Liver (tissue), 8 donors: ENCODE measurements at regions not wholly inside any gene's neighbourhood (a gene's known extent, or its start where the extent isn't known, plus 50 kb on each side); places are given as distances from the start of the nearest gene placed in this dataset.

ENCODE experiments used
- DNase-seq: peaks from one replicate; pipeline ENCODE4 v3.0.0-alpha.2; 2017; ENCODE audit warnings: low spot score
- H3K27ac ChIP-seq, 2 donors: one replicate each; pipeline ENCODE4 v1.7.0; 2013; ENCODE audit warnings: inconsistent platforms in 2 of 2, low read length in 2 of 2, control low read depth in 1 of 2, low read depth in 1 of 2, mild to moderate bottlenecking in 1 of 2
- H3K27me3 ChIP-seq, 4 donors: one replicate each; pipeline versions ENCODE4 v1.6.1 to v1.7.0; 2013; ENCODE audit warnings: low read length in 3 of 4, inconsistent platforms in 1 of 4, mild to moderate bottlenecking in 1 of 4, moderate library complexity in 1 of 4; ENCODE audit not compliant: control insufficient read depth in 4 of 4, insufficient read depth in 4 of 4
- H3K36me3 ChIP-seq, 4 donors: one replicate each; pipeline versions ENCODE4 v1.6.1 to v1.7.0; 2013; ENCODE audit warnings: low read length in 3 of 4, mild to moderate bottlenecking in 3 of 4, low read depth in 1 of 4, moderate library complexity in 1 of 4; ENCODE audit not compliant: control insufficient read depth in 4 of 4, insufficient read depth in 3 of 4
- H3K4me1 ChIP-seq, 4 donors: one replicate each; pipeline versions ENCODE4 v1.6.1 to v1.7.0; 2013; ENCODE audit warnings: low read length in 3 of 4, mild to moderate bottlenecking in 3 of 4, moderate library complexity in 1 of 4; ENCODE audit not compliant: control insufficient read depth in 4 of 4, insufficient read depth in 4 of 4
- H3K4me3 ChIP-seq, 3 donors: one replicate each; pipeline versions ENCODE4 v1.6.1 to v1.7.0; 2013; ENCODE audit warnings: low read length in 3 of 3, control low read depth in 1 of 3, low read depth in 1 of 3, mild to moderate bottlenecking in 1 of 3
- H3K9ac ChIP-seq, 2 donors: one replicate each; pipeline ENCODE4 v1.7.0; 2013; ENCODE audit warnings: low read length in 2 of 2, mild to moderate bottlenecking in 2 of 2, moderate library complexity in 2 of 2, control low read depth in 1 of 2, low read depth in 1 of 2
- H3K9me3 ChIP-seq, 4 donors: one replicate each; pipeline versions ENCODE4 v1.6.1 to v1.7.0; 2013; ENCODE audit warnings: low read length in 3 of 4; ENCODE audit not compliant: control insufficient read depth in 4 of 4
- ATF3 ChIP-seq: IDR thresholded peaks from 2 replicates; pipeline ENCODE4 v1.6.1; 2016; ENCODE audit warnings: antibody characterized with exemption
- CTCF ChIP-seq: fragments of 150-350 bp; IDR thresholded peaks from 2 replicates; pipeline ENCODE4 v1.5.1; 2017; ENCODE audit warnings: improper control_type of control experiment, low read depth, low read length; ENCODE audit not compliant: missing input control
- EGR1 ChIP-seq, 2 donors: IDR thresholded peaks; 2 replicates each; pipeline ENCODE4 v1.6.1; 2016 to 2018; ENCODE audit warnings: antibody characterized with exemption in 2 of 2, low read depth in 2 of 2
- FOXA1 ChIP-seq: IDR thresholded peaks from 2 replicates; pipeline ENCODE4 v1.6.1; 2016; ENCODE audit warnings: antibody characterized with exemption
- FOXA2 ChIP-seq: IDR thresholded peaks from 2 replicates; pipeline ENCODE4 v1.6.1; 2016; ENCODE audit warnings: antibody characterized with exemption
- GABPA ChIP-seq, 2 donors: IDR thresholded peaks in 1 of 2; conservative IDR thresholded peaks in 1 of 2; 2 replicates each; pipeline ENCODE4 v1.6.1; 2016; ENCODE audit warnings: antibody characterized with exemption in 2 of 2, mild to moderate bottlenecking in 1 of 2, moderate library complexity in 1 of 2
- HNF4A ChIP-seq, 2 donors: conservative IDR thresholded peaks; 2 replicates each; pipeline ENCODE4 v1.6.1; 2016; ENCODE audit warnings: antibody characterized with exemption in 2 of 2, mild to moderate bottlenecking in 2 of 2
- HNF4G ChIP-seq: IDR thresholded peaks from 2 replicates; pipeline ENCODE4 v1.6.1; 2016; ENCODE audit warnings: antibody characterized with exemption
- JUND ChIP-seq, 2 donors: IDR thresholded peaks; 2 replicates each; pipeline ENCODE4 v1.6.1; 2016; ENCODE audit warnings: antibody characterized with exemption in 2 of 2
- MAX ChIP-seq: IDR thresholded peaks from 2 replicates; pipeline ENCODE4 v1.6.1; 2016; ENCODE audit warnings: antibody characterized with exemption
- NR2F2 ChIP-seq: IDR thresholded peaks from 2 replicates; pipeline ENCODE4 v1.6.1; 2016; ENCODE audit warnings: antibody characterized with exemption
- RAD21 ChIP-seq, 2 donors: IDR thresholded peaks; 2 replicates each; pipeline ENCODE4 v1.6.1; 2016; ENCODE audit warnings: antibody characterized with exemption in 2 of 2, mild to moderate bottlenecking in 2 of 2
- REST ChIP-seq: IDR thresholded peaks from 2 replicates; pipeline ENCODE4 v1.6.1; 2016; ENCODE audit warnings: antibody characterized with exemption, mild to moderate bottlenecking
- RXRA ChIP-seq, 2 donors: IDR thresholded peaks; 2 replicates each; pipeline ENCODE4 v1.6.1; 2017 to 2018; ENCODE audit warnings: antibody characterized with exemption in 2 of 2, mild to moderate bottlenecking in 1 of 2
- SP1 ChIP-seq: IDR thresholded peaks from 2 replicates; pipeline ENCODE4 v1.6.1; 2018; ENCODE audit warnings: antibody characterized with exemption, mild to moderate bottlenecking
- YY1 ChIP-seq: IDR thresholded peaks from 2 replicates; pipeline ENCODE4 v1.6.1; 2016; ENCODE audit warnings: antibody characterized with exemption, mild to moderate bottlenecking
- ZBTB33 ChIP-seq: IDR thresholded peaks from 2 replicates; pipeline ENCODE4 v1.6.1; 2016; ENCODE audit warnings: antibody characterized with exemption
- WGBS: extraction: QIAGEN DNeasy Blood & Tissue Kit; methylation state at CpG from one replicate; pipeline ENCODE4 v1.1.7; 2013; 5-methylcytosine and 5-hydroxymethylcytosine counted together
- donor health status: healthy.
- donor health status: healthy.
- donor health status: healthy.
- donor health status: healthy.
- donor health status: healthy.

- DNase-seq: no peak
- 70% methylated on average over 6 of the region's 6 CpGs for WGBS
- Histone ChIP-seq H3K4me1 (peaks cover 3 to 13% (median 6%) of the 10 kb centered on the region in 4 donors), H3K9me3 (no peaks in the 10 kb centered on the region), H3K27ac (no peak overlapping the region), H3K9ac (no peak overlapping the region), H3K36me3 (no peaks in the 10 kb centered on the region), H3K4me3 (no peak overlapping the region), H3K27me3 (no peaks in the 10 kb centered on the region)
- TF ChIP-seq NR2F2: no peak
- no peak for TF ChIP-seq RXRA (IDR thresholded peaks at IDR 0.05)
- TF ChIP-seq CTCF: no peak
- TF ChIP-seq ATF3: no peak
- no peak for TF ChIP-seq FOXA2
- TF ChIP-seq GABPA (IDR thresholded peaks at IDR 0.05 in 1 of 2, conservative IDR thresholded peaks at IDR 0.05 in 1 of 2): no peak
- TF ChIP-seq YY1: no peak
- TF ChIP-seq MAX: no peak
- no peak for TF ChIP-seq RAD21 (IDR thresholded peaks at IDR 0.05)
- TF ChIP-seq HNF4G: no peak
These were observed 672.1 kb upstream of the FANCL start for GRCh38 chr2:58913082-58913726.

GRCh38 chr2:58911877-58912276 lies 670.8 kb upstream of the FANCL start:
- peaks cover 3 to 16% (median 7%) of the 10 kb centered on the region in 4 donors for H3K4me1 ChIP-seq
- H3K36me3 ChIP-seq: no peaks in the 10 kb centered on the region
- H3K27me3 ChIP-seq: no peaks in the 10 kb centered on the region
- no peak overlapping the region for H3K27ac ChIP-seq
- no peak for DNase-seq
- no peak overlapping the region for H3K9ac ChIP-seq
- TF ChIP-seq CTCF (no peak), ATF3 (no peak), RXRA (IDR thresholded peaks at IDR 0.05) (no peak), HNF4A (conservative IDR thresholded peaks at IDR 0.05) (no peak), MAX (no peak), NR2F2 (no peak), SP1 (no peak), EGR1 (IDR thresholded peaks at IDR 0.05; ENCODE audit: low read depth in 2 of 2) (no peak), HNF4G (no peak), GABPA (IDR thresholded peaks at IDR 0.05 in 1 of 2, conservative IDR thresholded peaks at IDR 0.05 in 1 of 2) (no peak), REST (no peak), FOXA1 (no peak), RAD21 (IDR thresholded peaks at IDR 0.05) (no peak), ZBTB33 (no peak), JUND (IDR thresholded peaks at IDR 0.05) (no peak)
- WGBS: 95% methylated on average over 1 of the region's 1 CpG
- no peaks in the 10 kb centered on the region for H3K9me3 ChIP-seq
- H3K4me3 ChIP-seq: no peak overlapping the region
